ENCODE measurements at regions not wholly inside any gene's neighbourhood (a gene's known extent, or its start where the extent isn't known, plus 50 kb on each side); places are given as distances from the start of the nearest gene placed in this dataset.
"Not testable (repeated sequence)": the region's sequence is repeated elsewhere in the genome, so short reads cannot be mapped to it uniquely, and the experiment has no call there.

GRCh38 chr15:95629503-95630168 is 700.9 kb upstream of the NR2F2 start:
- Histone ChIP-seq H3K27ac (ENCODE audit: low read length) (no peak overlapping the region), H3K9me3 (ENCODE audit: control insufficient read depth in 1 of 2, low read length in 2 of 2) (no peaks in the 10 kb centered on the region), H3K27me3 (ENCODE audit: low read depth, low read length) (no peaks in the 10 kb centered on the region), H3K4me3 (ENCODE audit: low read depth in 1 of 2, low read length in 2 of 2) (no peak overlapping the region), H3K4me1 (ENCODE audit: control insufficient read depth in 1 of 2, insufficient read depth in 2 of 2, low read length in 2 of 2) (no peaks in the 10 kb centered on the region), H3K36me3 (ENCODE audit: control insufficient read depth in 1 of 2, insufficient read depth in 2 of 2, low read length in 2 of 2) (no peaks in the 10 kb centered on the region)

- Histone ChIP-seq H3K4me3 (ENCODE audit: low read depth in 1 of 2, low read length in 2 of 2) (no peak overlapping the region), H3K27me3 (ENCODE audit: low read depth, low read length) (no peaks in the 10 kb centered on the region), H3K9me3 (ENCODE audit: control insufficient read depth in 1 of 2, low read length in 2 of 2) (no peaks in the 10 kb centered on the region), H3K27ac (ENCODE audit: low read length) (no peak overlapping the region), H3K4me1 (ENCODE audit: control insufficient read depth in 1 of 2, insufficient read depth in 2 of 2, low read length in 2 of 2) (no peaks in the 10 kb centered on the region), H3K36me3 (ENCODE audit: control insufficient read depth in 1 of 2, insufficient read depth in 2 of 2, low read length in 2 of 2) (no peaks in the 10 kb centered on the region)
These were observed 699.8 kb upstream of the NR2F2 start for GRCh38 chr15:95630683-95631082.

- Histone ChIP-seq H3K27ac (ENCODE audit: low read length) (no peak overlapping the region), H3K4me1 (ENCODE audit: control insufficient read depth in 1 of 2, insufficient read depth in 2 of 2, low read length in 2 of 2) (no peaks in the 10 kb centered on the region), H3K36me3 (ENCODE audit: control insufficient read depth in 1 of 2, insufficient read depth in 2 of 2, low read length in 2 of 2) (no peaks in the 10 kb centered on the region), H3K4me3 (ENCODE audit: low read depth in 1 of 2, low read length in 2 of 2) (no peak overlapping the region), H3K9me3 (ENCODE audit: control insufficient read depth in 1 of 2, low read length in 2 of 2) (no peaks in the 10 kb centered on the region), H3K27me3 (ENCODE audit: low read depth, low read length) (no peaks in the 10 kb centered on the region)
These were observed 694.8 kb upstream of the NR2F2 start for GRCh38 chr15:95635666-95636065.

GRCh38 chr15:95636107-95636506 is 694.4 kb upstream of the NR2F2 start:
- Histone ChIP-seq H3K27me3 (ENCODE audit: low read depth, low read length) (no peaks in the 10 kb centered on the region), H3K36me3 (ENCODE audit: control insufficient read depth in 1 of 2, insufficient read depth in 2 of 2, low read length in 2 of 2) (no peaks in the 10 kb centered on the region), H3K27ac (ENCODE audit: low read length) (no peak overlapping the region), H3K9me3 (ENCODE audit: control insufficient read depth in 1 of 2, low read length in 2 of 2) (no peaks in the 10 kb centered on the region), H3K4me1 (ENCODE audit: control insufficient read depth in 1 of 2, insufficient read depth in 2 of 2, low read length in 2 of 2) (no peaks in the 10 kb centered on the region), H3K4me3 (ENCODE audit: low read depth in 1 of 2, low read length in 2 of 2) (no peak overlapping the region)

GRCh38 chr15:95637234-95637633 is 693.3 kb upstream of the NR2F2 start:
- H3K27ac ChIP-seq (ENCODE audit: low read length); H3K4me1 ChIP-seq (ENCODE audit: control insufficient read depth in 1 of 2, insufficient read depth in 2 of 2, low read length in 2 of 2); H3K9me3 ChIP-seq (ENCODE audit: control insufficient read depth in 1 of 2, low read length in 2 of 2); H3K27me3 ChIP-seq (ENCODE audit: low read depth, low read length); H3K4me3 ChIP-seq (ENCODE audit: low read depth in 1 of 2, low read length in 2 of 2); H3K36me3 ChIP-seq (ENCODE audit: control insufficient read depth in 1 of 2, insufficient read depth in 2 of 2, low read length in 2 of 2): not testable (repeated sequence)

GRCh38 chr15:95639208-95639607 is 691.3 kb upstream of the NR2F2 start:
- no peak overlapping the region for H3K4me3 ChIP-seq (ENCODE audit: low read depth in 1 of 2, low read length in 2 of 2)
- H3K27ac ChIP-seq (ENCODE audit: low read length), result no peak overlapping the region
- no peaks in the 10 kb centered on the region for H3K36me3 ChIP-seq (ENCODE audit: control insufficient read depth in 1 of 2, insufficient read depth in 2 of 2, low read length in 2 of 2)
- no peaks in the 10 kb centered on the region for H3K27me3 ChIP-seq (ENCODE audit: low read depth, low read length)
- no peaks in the 10 kb centered on the region for H3K9me3 ChIP-seq (ENCODE audit: control insufficient read depth in 1 of 2, low read length in 2 of 2)
- H3K4me1 ChIP-seq (ENCODE audit: control insufficient read depth in 1 of 2, insufficient read depth in 2 of 2, low read length in 2 of 2), result no peaks in the 10 kb centered on the region

- H3K27ac ChIP-seq (ENCODE audit: low read length), result no peak overlapping the region
- no peaks in the 10 kb centered on the region for H3K27me3 ChIP-seq (ENCODE audit: low read depth, low read length)
- no peaks in the 10 kb centered on the region for H3K9me3 ChIP-seq (ENCODE audit: control insufficient read depth in 1 of 2, low read length in 2 of 2)
- H3K4me3 ChIP-seq (ENCODE audit: low read depth in 1 of 2, low read length in 2 of 2), result no peak overlapping the region
- no peaks in the 10 kb centered on the region for H3K36me3 ChIP-seq (ENCODE audit: control insufficient read depth in 1 of 2, insufficient read depth in 2 of 2, low read length in 2 of 2)
- peaks cover 0 to 6% of the 10 kb centered on the region in 2 donors for H3K4me1 ChIP-seq (ENCODE audit: control insufficient read depth in 1 of 2, insufficient read depth in 2 of 2, low read length in 2 of 2)
These were observed 686.2 kb upstream of the NR2F2 start for GRCh38 chr15:95644100-95644875.

GRCh38 chr15:95645791-95646338 is 684.6 kb upstream of the NR2F2 start:
- Histone ChIP-seq H3K4me3 (ENCODE audit: low read depth in 1 of 2, low read length in 2 of 2) (no peak overlapping the region), H3K27ac (ENCODE audit: low read length) (no peak overlapping the region), H3K36me3 (ENCODE audit: control insufficient read depth in 1 of 2, insufficient read depth in 2 of 2, low read length in 2 of 2) (no peaks in the 10 kb centered on the region), H3K9me3 (ENCODE audit: control insufficient read depth in 1 of 2, low read length in 2 of 2) (no peaks in the 10 kb centered on the region), H3K4me1 (ENCODE audit: control insufficient read depth in 1 of 2, insufficient read depth in 2 of 2, low read length in 2 of 2) (peaks cover 0 to 6% of the 10 kb centered on the region in 2 donors), H3K27me3 (ENCODE audit: low read depth, low read length) (no peaks in the 10 kb centered on the region)

GRCh38 chr15:95646484-95647273 is 683.8 kb upstream of the NR2F2 start:
- H3K27me3 ChIP-seq (ENCODE audit: low read depth, low read length), result no peaks in the 10 kb centered on the region
- no peak overlapping the region for H3K27ac ChIP-seq (ENCODE audit: low read length)
- no peaks in the 10 kb centered on the region for H3K9me3 ChIP-seq (ENCODE audit: control insufficient read depth in 1 of 2, low read length in 2 of 2)
- peaks cover 0 to 6% of the 10 kb centered on the region in 2 donors for H3K4me1 ChIP-seq (ENCODE audit: control insufficient read depth in 1 of 2, insufficient read depth in 2 of 2, low read length in 2 of 2)
- no peak overlapping the region for H3K4me3 ChIP-seq (ENCODE audit: low read depth in 1 of 2, low read length in 2 of 2)
- no peaks in the 10 kb centered on the region for H3K36me3 ChIP-seq (ENCODE audit: control insufficient read depth in 1 of 2, insufficient read depth in 2 of 2, low read length in 2 of 2)

- no peak overlapping the region for H3K4me3 ChIP-seq (ENCODE audit: low read depth in 1 of 2, low read length in 2 of 2)
- H3K36me3 ChIP-seq (ENCODE audit: control insufficient read depth in 1 of 2, insufficient read depth in 2 of 2, low read length in 2 of 2), result no peaks in the 10 kb centered on the region
- H3K27ac ChIP-seq (ENCODE audit: low read length), result no peak overlapping the region
- H3K9me3 ChIP-seq (ENCODE audit: control insufficient read depth in 1 of 2, low read length in 2 of 2), result no peaks in the 10 kb centered on the region
- H3K27me3 ChIP-seq (ENCODE audit: low read depth, low read length), result no peaks in the 10 kb centered on the region
- peaks cover 0 to 6% of the 10 kb centered on the region in 2 donors for H3K4me1 ChIP-seq (ENCODE audit: control insufficient read depth in 1 of 2, insufficient read depth in 2 of 2, low read length in 2 of 2)
These were observed 682.8 kb upstream of the NR2F2 start for GRCh38 chr15:95647531-95648277.
